WERI-Rb-1 (cell line): ENCODE measurements at regions not wholly inside any gene's neighbourhood (a gene's known extent, or its start where the extent isn't known, plus 50 kb on each side); places are given as distances from the start of the nearest gene placed in this dataset.

Source experiments
- DNase-seq: peaks from one replicate; pipeline ENCODE4 v3.0.0-alpha.2; 2020
- H3K27ac ChIP-seq: fragments of 250-450 bp; sonication (Bioruptor Pico); 2 replicates; pipeline ENCODE4 v1.5.1; 2020; ENCODE audit warnings: mild to moderate bottlenecking, moderate library complexity
- H3K27me3 ChIP-seq: fragments of 250-450 bp; sonication (Bioruptor Pico); 2 replicates; pipeline ENCODE4 v1.5.1; 2021; ENCODE audit warnings: mild to moderate bottlenecking, low read depth, moderate library complexity; ENCODE audit not compliant: insufficient read depth, severe bottlenecking
- H3K36me3 ChIP-seq: fragments of 250-450 bp; sonication (Bioruptor Pico); 2 replicates; pipeline ENCODE4 v1.5.1; 2020; ENCODE audit warnings: mild to moderate bottlenecking, moderate library complexity
- H3K4me3 ChIP-seq: 2 replicates; pipeline ENCODE4 v1.5.1; 2011; ENCODE audit warnings: low read depth, mild to moderate bottlenecking, control low read depth, low read length
- H3K9me3 ChIP-seq: fragments of 250-450 bp; sonication (Bioruptor Pico); 2 replicates; pipeline ENCODE4 v1.5.1; 2021; ENCODE audit warnings: mild to moderate bottlenecking, moderate library complexity; ENCODE audit not compliant: severe bottlenecking
- CTCF ChIP-seq: IDR thresholded peaks from 2 replicates; pipeline ENCODE4 v1.5.1; 2011; ENCODE audit warnings: low read depth, mild to moderate bottlenecking, control low read depth, inconsistent platforms, low read length

DNA sequence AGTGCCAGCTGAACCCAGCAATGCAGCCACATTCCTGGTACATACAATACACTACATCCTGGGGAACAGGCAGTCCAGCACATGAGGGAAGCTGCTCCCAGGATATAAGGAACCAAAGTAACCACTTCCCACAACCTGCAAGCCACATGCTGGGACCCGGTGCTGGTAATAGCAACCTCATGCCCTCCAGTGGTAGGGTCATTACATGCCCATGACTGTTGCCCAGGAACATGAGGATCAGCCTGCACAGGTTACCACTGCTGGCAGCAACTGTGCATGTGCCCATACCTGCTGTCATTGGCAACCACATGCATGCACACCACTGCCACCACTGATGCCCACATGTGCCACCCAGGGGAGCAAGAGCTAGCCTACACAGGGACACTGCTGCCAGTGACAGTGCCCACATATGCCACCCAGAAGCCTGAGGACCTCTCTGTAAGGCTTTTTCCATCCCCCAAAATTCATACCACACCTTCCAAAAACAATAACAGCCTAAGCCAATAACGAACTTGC lies 1982.5 kb downstream of the ARAP2 start:
- no peak for TF ChIP-seq CTCF
- Histone ChIP-seq H3K27me3 (no peaks in the 10 kb centered on the region), H3K27ac (no peak overlapping the region), H3K4me3 (no peak overlapping the region), H3K9me3 (no peaks in the 10 kb centered on the region), H3K36me3 (no peaks in the 10 kb centered on the region)
- DNase-seq, result no peak

GRCh38 chr4:34269613-34270012 lies 1974.7 kb downstream of the ARAP2 start:
- H3K27ac ChIP-seq, result no peak overlapping the region
- DNase-seq, result no peak
- H3K36me3 ChIP-seq, result no peaks in the 10 kb centered on the region
- no peak for TF ChIP-seq CTCF
- no peak overlapping the region for H3K4me3 ChIP-seq
- no peaks in the 10 kb centered on the region for H3K9me3 ChIP-seq
- H3K27me3 ChIP-seq, result no peaks in the 10 kb centered on the region

GRCh38 chr4:34271479-34272355 lies 1972.6 kb downstream of the ARAP2 start:
- Histone ChIP-seq H3K9me3 (no peaks in the 10 kb centered on the region), H3K36me3 (no peaks in the 10 kb centered on the region), H3K4me3 (no peak overlapping the region), H3K27me3 (no peaks in the 10 kb centered on the region), H3K27ac (no peak overlapping the region)
- no peak for DNase-seq
- no peak for TF ChIP-seq CTCF

- TF ChIP-seq CTCF, result no peak
- no peak overlapping the region for H3K4me3 ChIP-seq
- H3K9me3 ChIP-seq, result no peaks in the 10 kb centered on the region
- DNase-seq, result no peak
- no peak overlapping the region for H3K27ac ChIP-seq
- H3K36me3 ChIP-seq, result no peaks in the 10 kb centered on the region
- H3K27me3 ChIP-seq, result no peaks in the 10 kb centered on the region
These were observed 1965.3 kb downstream of the ARAP2 start for GRCh38 chr4:34279011-34279410.

GRCh38 chr4:34280131-34280530 lies 1964.2 kb downstream of the ARAP2 start:
- no peak for TF ChIP-seq CTCF
- Histone ChIP-seq H3K27me3 (no peaks in the 10 kb centered on the region), H3K9me3 (no peaks in the 10 kb centered on the region), H3K36me3 (no peaks in the 10 kb centered on the region), H3K4me3 (no peak overlapping the region), H3K27ac (no peak overlapping the region)
- DNase-seq, result no peak
